A549 (cell line): ENCODE measurements at regions not wholly inside any gene's neighbourhood (a gene's known extent, or its start where the extent isn't known, plus 50 kb on each side); places are given as distances from the start of the nearest gene placed in this dataset.
"Not testable (repeated sequence)": the region's sequence is repeated elsewhere in the genome, so short reads cannot be mapped to it uniquely, and the experiment has no call there.

Experiments used
- ATAC-seq, 2 experiments: fragments of 200-7000 bp in 1 of 2; fragments of >200 bp in 1 of 2; cut with Nextera tagmentation in 1 of 2; cut with Tn5 transposase in 1 of 2; 3 replicates each; pipeline versions ENCODE4 v1.8.0 to v1.9.1; 2018 to 2020; ENCODE audit warnings: mild to moderate bottlenecking in 1 of 2, moderate library complexity in 1 of 2
- CTCF ChIA-PET: fragments of 300-600 bp; sonication (Branson Sonifier 250); formaldehyde crosslinking; extraction: SDS; loops from one replicate; lab custom pipeline; 2021; ENCODE audit warnings: antibody characterized with exemption, inconsistent platforms; lab: Yijun Ruan, JAX
- POLR2A ChIA-PET: fragments of 350-600 bp; formaldehyde crosslinking; extraction: SDS; loops from one replicate; lab custom pipeline; 2021; ENCODE audit warnings: antibody characterized with exemption, inconsistent platforms; lab: Yijun Ruan, JAX
- DNase-seq, 2 experiments: peaks; one replicate each; pipeline versions ENCODE4 v3.0.0 to v3.0.0-alpha.2; 2011 to 2016; ENCODE audit warnings: low read depth in 1 of 2, low spot score in 1 of 2
- FAIRE-seq: peaks from 2 replicates; lab custom pipeline; 2011; peaks lifted over from hg19 to GRCh38; lab: Jason Lieb, UNC
- H3K27ac ChIP-seq, 2 experiments: fragments of >200 bp; sonication (Bioruptor Twin); formaldehyde crosslinking; 3 replicates each; pipeline ENCODE4 v1.5.1; 2016 to 2017
- H3K4me1 ChIP-seq: fragments of >200 bp; sonication (Bioruptor Twin); formaldehyde crosslinking; 3 replicates; pipeline ENCODE4 v1.6.1; 2016
- H3K4me2 ChIP-seq: fragments of >200 bp; sonication (Bioruptor Twin); formaldehyde crosslinking; 3 replicates; pipeline ENCODE4 v1.6.1; 2016
- H3K4me3 ChIP-seq: fragments of >200 bp; sonication (Bioruptor Twin); formaldehyde crosslinking; 3 replicates; pipeline ENCODE4 v1.5.1; 2016
- H3K9me3 ChIP-seq: fragments of >200 bp; sonication (Bioruptor Twin); formaldehyde crosslinking; 3 replicates; pipeline ENCODE4 v1.6.1; 2016
- ATOH8 ChIP-seq: fragments of 250-450 bp; sonication (Bioruptor Pico); IDR thresholded peaks from 2 replicates; pipeline ENCODE4 v1.5.0; 2020; ENCODE audit warnings: low read depth, mild to moderate bottlenecking, moderate library complexity
- CBX8 ChIP-seq: fragments of 200-600 bp; sonication (generic); IDR thresholded peaks from 2 replicates; pipeline ENCODE4 v1.6.1; 2016
- CHD2 ChIP-seq: fragments of 150-350 bp; IDR thresholded peaks from 2 replicates; pipeline ENCODE4 v1.6.1; 2014; ENCODE audit warnings: low read length; ENCODE audit not compliant: partially characterized antibody
- ELK1 ChIP-seq: fragments of 150-350 bp; IDR thresholded peaks from 2 replicates; pipeline ENCODE4 v1.6.1; 2014; ENCODE audit warnings: low read depth, mild to moderate bottlenecking, low read length
- FOSL2 ChIP-seq, 2 experiments: fragments of 450-650 bp in 1 of 2; fragments of >200 bp in 1 of 2; sonication (Bioruptor Twin) in 1 of 2; formaldehyde crosslinking; IDR thresholded peaks; 2 replicates each; pipeline versions ENCODE4 v1.5.0 to v1.6.1; 2016 to 2020; ENCODE audit warnings: mild to moderate bottlenecking in 1 of 2, moderate library complexity in 1 of 2
- HEYL ChIP-seq: fragments of 250-450 bp; sonication (Bioruptor Pico); IDR thresholded peaks from 2 replicates; pipeline ENCODE4 v1.8.0; 2021; ENCODE audit warnings: mild to moderate bottlenecking, moderate library complexity
- HOXA7 ChIP-seq: fragments of 250-450 bp; sonication (Bioruptor Pico); IDR thresholded peaks from 2 replicates; pipeline ENCODE4 v1.5.0; 2020; ENCODE audit warnings: mild to moderate bottlenecking, moderate library complexity
- JUN ChIP-seq, 2 experiments: fragments of >200 bp; sonication (Bioruptor Twin); formaldehyde crosslinking; IDR thresholded peaks; 2 replicates in 1 of 2; 3 replicates in 1 of 2; pipeline ENCODE4 v1.6.1; 2016 to 2017
- JUNB ChIP-seq: fragments of >200 bp; sonication (Bioruptor Twin); formaldehyde crosslinking; IDR thresholded peaks from 2 replicates; pipeline ENCODE4 v1.6.1; 2016
- KDM5A ChIP-seq: fragments of 200-600 bp; sonication (generic); IDR thresholded peaks from 2 replicates; pipeline ENCODE4 v1.6.1; 2016; ENCODE audit warnings: antibody characterized with exemption, mild to moderate bottlenecking
- NFE2L2 ChIP-seq: fragments of 150-350 bp; conservative IDR thresholded peaks from 2 replicates; pipeline ENCODE4 v1.6.1; 2014; ENCODE audit warnings: low read length
- RARB ChIP-seq: fragments of 250-450 bp; sonication (Bioruptor Pico); IDR thresholded peaks from 2 replicates; pipeline ENCODE4 v1.8.0; 2021; ENCODE audit warnings: mild to moderate bottlenecking, moderate library complexity
- REST ChIP-seq: fragments of 200-600 bp; sonication (generic); IDR thresholded peaks from 2 replicates; pipeline ENCODE4 v1.6.1; 2016; ENCODE audit warnings: antibody characterized with exemption, mild to moderate bottlenecking, moderate library complexity
- SREBF2 ChIP-seq: fragments of 450-650 bp; IDR thresholded peaks from 2 replicates; pipeline ENCODE4 v1.6.1; 2014; ENCODE audit warnings: mild to moderate bottlenecking, moderate library complexity
- WGBS: methylation state at CpG from one replicate; pipeline ENCODE4 v1.1.6; 2017; ENCODE audit errors: missing lambda C conversion rate; 5-methylcytosine and 5-hydroxymethylcytosine counted together

- DNase-seq, result no peak
- H3K27ac ChIP-seq, result no peak overlapping the region
- ChIA-PET POLR2A (no interaction called here), CTCF (no interaction called here)
- TF ChIP-seq JUN (IDR thresholded peaks at IDR 0.05), result no peak
- TF ChIP-seq ELK1, result no peak
- no peak for TF ChIP-seq NFE2L2
- TF ChIP-seq CBX8, result no peak
- no peak for TF ChIP-seq JUNB
- no peak for TF ChIP-seq KDM5A
- no peak for TF ChIP-seq RARB (CRISPR knock-in tag)
- no peak for TF ChIP-seq CHD2
- TF ChIP-seq ATOH8 (CRISPR knock-in tag), result no peak
- no peak for TF ChIP-seq REST
- no peak for TF ChIP-seq HOXA7 (CRISPR knock-in tag)
- FAIRE-seq, result no peak
- WGBS, result 98% methylated on average over 4 of the region's 4 CpGs
- H3K4me1 ChIP-seq, result no peaks in the 10 kb centered on the region
- no peak for ATAC-seq
- no peak overlapping the region for H3K4me2 ChIP-seq
- H3K4me3 ChIP-seq, result no peak overlapping the region
- H3K9me3 ChIP-seq, result no peaks in the 10 kb centered on the region
Measured at GRCh38 chr10:4150676-4151075, 365.7 kb upstream of the KLF6 start.

- H3K4me2 ChIP-seq, H3K4me1 ChIP-seq, H3K4me3 ChIP-seq, H3K27ac ChIP-seq, H3K9me3 ChIP-seq, DNase-seq, FAIRE-seq, ATAC-seq, POLR2A ChIA-PET: not testable (repeated sequence)
- 79% methylated on average over 14 of the region's 14 CpGs for WGBS
- CTCF ChIA-PET, result interaction anchor here (1.2 kb wide), 1 partner anchor 14 kb away, joined by 3 read pairs; no protein-coding TSS in a partner anchor
Measured at GRCh38 chr10:4149460-4149859, 364.5 kb upstream of the KLF6 start.

GRCh38 chr10:4147245-4147644 is 362.2 kb upstream of the KLF6 start:
- Histone ChIP-seq H3K27ac (no peak overlapping the region), H3K4me3 (no peak overlapping the region), H3K9me3 (no peaks in the 10 kb centered on the region), H3K4me2 (no peak overlapping the region), H3K4me1 (peaks cover 5% of the 10 kb centered on the region; the same call in 1 of the 3 replicates)
- ATAC-seq (no peak), DNase-seq (no peak), FAIRE-seq (no peak)
- ChIA-PET POLR2A (no interaction called here), CTCF (no interaction called here)
- TF ChIP-seq SREBF2, result no peak

- 50% methylated on average over 6 of the region's 6 CpGs for WGBS
- no peak for ATAC-seq
- CTCF ChIA-PET, result no interaction called here
- peaks cover 11% of the 10 kb centered on the region; the same call in 1 of the 3 replicates for H3K9me3 ChIP-seq
- peak overlapping the region; percentile 32; the same call in 1 of the 3 replicates for H3K4me2 ChIP-seq
- POLR2A ChIA-PET, result no interaction called here
- H3K4me1 ChIP-seq, result peaks cover 5% of the 10 kb centered on the region; the same call in 1 of the 3 replicates
- no peak for FAIRE-seq
- no peak for TF ChIP-seq HEYL (CRISPR knock-in tag)
- TF ChIP-seq FOSL2 (IDR thresholded peaks at IDR 0.05), result no peak
- TF ChIP-seq FOSL2 (CRISPR knock-in tag; IDR thresholded peaks at IDR 0.05), result peak; percentile 56
- no peak overlapping the region for H3K27ac ChIP-seq
- no peak overlapping the region for H3K4me3 ChIP-seq
- DNase-seq, result no peak
Measured at GRCh38 chr10:4144817-4145216, 359.8 kb upstream of the KLF6 start.
